DOHH2 (cell line): ENCODE measurements at regions not wholly inside any gene's neighbourhood (a gene's known extent, or its start where the extent isn't known, plus 50 kb on each side); places are given as distances from the start of the nearest gene placed in this dataset.

ENCODE experiments used
- CTCF ChIP-seq: fragments of 200-600 bp; sonication (generic); IDR thresholded peaks from one replicate; pipeline ENCODE4 v1.5.1; 2014; ENCODE audit warnings: antibody characterized with exemption, mild to moderate bottlenecking, low read depth, low read length; ENCODE audit not compliant: poor library complexity, severe bottlenecking
- EZH2phosphoT487 ChIP-seq: fragments of 200-600 bp; sonication (generic); IDR thresholded peaks from 2 replicates; pipeline ENCODE4 v1.6.1; 2017; ENCODE audit warnings: borderline replicate concordance, mild to moderate bottlenecking, antibody characterized with exemption, low read length, moderate library complexity, mixed read lengths

- TF ChIP-seq CTCF: no peak
- TF ChIP-seq EZH2phosphoT487: no peak
These were observed 251.0 kb upstream of the SFSWAP start for GRCh38 chr12:131459773-131460365.
